Breast epithelium (tissue), 3 donors: ENCODE measurements at regions not wholly inside any gene's neighbourhood (a gene's known extent, or its start where the extent isn't known, plus 50 kb on each side); places are given as distances from the start of the nearest gene placed in this dataset.

Experiments
- POLR2A ChIP-seq: fragments of 450-650 bp; IDR thresholded peaks from one replicate; pipeline ENCODE4 v1.6.1; 2016; ENCODE audit warnings: antibody characterized with exemption, mild to moderate bottlenecking, moderate library complexity
- POLR2AphosphoS5 ChIP-seq, 3 donors: sonication (generic); formaldehyde crosslinking; IDR thresholded peaks; one replicate each; pipeline ENCODE4 v1.6.1; 2017; ENCODE audit warnings: antibody characterized with exemption in 3 of 3
- TF ChIP-seq, protein P1 (sequence below), 3 donors: fragments of 450-650 bp; IDR thresholded peaks; one replicate each; pipeline ENCODE4 v1.5.1; 2016 to 2017; ENCODE audit warnings: antibody characterized with exemption in 3 of 3, mild to moderate bottlenecking in 3 of 3, moderate library complexity in 3 of 3

DNA sequence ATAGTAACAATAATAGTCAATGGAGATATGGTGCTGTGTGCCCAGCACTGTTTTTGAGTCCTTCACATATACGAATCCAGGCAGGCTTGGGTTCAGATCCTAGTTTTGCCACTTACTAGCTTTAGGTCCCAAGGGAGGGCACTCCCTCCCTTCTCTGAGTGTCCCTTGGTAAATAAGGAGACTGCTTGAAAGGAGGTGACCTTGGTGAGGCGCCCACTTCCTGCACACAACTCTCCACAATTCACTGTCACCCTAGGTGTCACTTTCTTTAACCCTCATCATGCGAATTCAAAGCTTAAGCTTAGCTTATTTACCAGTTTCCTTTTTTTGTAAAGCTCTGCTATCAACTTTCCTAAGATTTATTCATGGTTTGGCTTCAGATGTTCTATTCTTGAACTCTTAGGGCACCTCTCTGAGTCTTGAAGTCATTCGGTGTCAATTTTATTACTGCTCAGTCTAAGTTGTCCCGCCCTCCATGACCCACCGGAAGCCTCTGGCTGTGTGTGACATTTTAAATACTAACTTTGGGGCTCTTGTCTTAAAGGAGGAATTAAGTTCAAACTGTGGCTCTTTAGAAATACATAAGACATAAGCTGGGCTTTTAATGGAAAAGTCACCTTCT, 170.7 kb upstream of the ZNF618 start:
- TF ChIP-seq POLR2A (no peak), POLR2AphosphoS5 (IDR thresholded peaks at IDR 0.05) (no peak)
- TF ChIP-seq, protein P1, sequence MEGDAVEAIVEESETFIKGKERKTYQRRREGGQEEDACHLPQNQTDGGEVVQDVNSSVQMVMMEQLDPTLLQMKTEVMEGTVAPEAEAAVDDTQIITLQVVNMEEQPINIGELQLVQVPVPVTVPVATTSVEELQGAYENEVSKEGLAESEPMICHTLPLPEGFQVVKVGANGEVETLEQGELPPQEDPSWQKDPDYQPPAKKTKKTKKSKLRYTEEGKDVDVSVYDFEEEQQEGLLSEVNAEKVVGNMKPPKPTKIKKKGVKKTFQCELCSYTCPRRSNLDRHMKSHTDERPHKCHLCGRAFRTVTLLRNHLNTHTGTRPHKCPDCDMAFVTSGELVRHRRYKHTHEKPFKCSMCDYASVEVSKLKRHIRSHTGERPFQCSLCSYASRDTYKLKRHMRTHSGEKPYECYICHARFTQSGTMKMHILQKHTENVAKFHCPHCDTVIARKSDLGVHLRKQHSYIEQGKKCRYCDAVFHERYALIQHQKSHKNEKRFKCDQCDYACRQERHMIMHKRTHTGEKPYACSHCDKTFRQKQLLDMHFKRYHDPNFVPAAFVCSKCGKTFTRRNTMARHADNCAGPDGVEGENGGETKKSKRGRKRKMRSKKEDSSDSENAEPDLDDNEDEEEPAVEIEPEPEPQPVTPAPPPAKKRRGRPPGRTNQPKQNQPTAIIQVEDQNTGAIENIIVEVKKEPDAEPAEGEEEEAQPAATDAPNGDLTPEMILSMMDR (IDR thresholded peaks at IDR 0.05), result no peak
